ENCODE measurements at regions not wholly inside any gene's neighbourhood (a gene's known extent, or its start where the extent isn't known, plus 50 kb on each side); places are given as distances from the start of the nearest gene placed in this dataset.

- DNase-seq: no peak
- Histone ChIP-seq H3K4me3 (ENCODE audit: low read depth, low read length) (no peak overlapping the region), H3K36me3 (no peaks in the 10 kb centered on the region), H3K9me3 (no peaks in the 10 kb centered on the region), H3K4me1 (peaks cover 22% of the 10 kb centered on the region), H3K27me3 (no peaks in the 10 kb centered on the region)
- TF ChIP-seq CTCF (IDR thresholded peaks at IDR 0.05; ENCODE audit: low read depth, low read length): no peak
Measured at GRCh38 chr13:50712456-50712855, 131.0 kb downstream of the DLEU7 start.

GRCh38 chr13:50712881-50713280, 130.6 kb downstream of the DLEU7 start:
- no peaks in the 10 kb centered on the region for H3K36me3 ChIP-seq
- H3K27me3 ChIP-seq: no peaks in the 10 kb centered on the region
- DNase-seq: no peak
- H3K9me3 ChIP-seq: no peaks in the 10 kb centered on the region
- H3K4me3 ChIP-seq (ENCODE audit: low read depth, low read length): no peak overlapping the region
- no peak for TF ChIP-seq CTCF (IDR thresholded peaks at IDR 0.05; ENCODE audit: low read depth, low read length)
- H3K4me1 ChIP-seq: peaks cover 18% of the 10 kb centered on the region

GRCh38 chr13:50713523-50714248, 129.8 kb downstream of the DLEU7 start:
- Histone ChIP-seq H3K36me3 (no peaks in the 10 kb centered on the region), H3K27me3 (no peaks in the 10 kb centered on the region), H3K4me1 (peaks cover 10% of the 10 kb centered on the region), H3K9me3 (no peaks in the 10 kb centered on the region), H3K4me3 (ENCODE audit: low read depth, low read length) (no peak overlapping the region)
- no peak for DNase-seq
- no peak for TF ChIP-seq CTCF (IDR thresholded peaks at IDR 0.05; ENCODE audit: low read depth, low read length)

DNA sequence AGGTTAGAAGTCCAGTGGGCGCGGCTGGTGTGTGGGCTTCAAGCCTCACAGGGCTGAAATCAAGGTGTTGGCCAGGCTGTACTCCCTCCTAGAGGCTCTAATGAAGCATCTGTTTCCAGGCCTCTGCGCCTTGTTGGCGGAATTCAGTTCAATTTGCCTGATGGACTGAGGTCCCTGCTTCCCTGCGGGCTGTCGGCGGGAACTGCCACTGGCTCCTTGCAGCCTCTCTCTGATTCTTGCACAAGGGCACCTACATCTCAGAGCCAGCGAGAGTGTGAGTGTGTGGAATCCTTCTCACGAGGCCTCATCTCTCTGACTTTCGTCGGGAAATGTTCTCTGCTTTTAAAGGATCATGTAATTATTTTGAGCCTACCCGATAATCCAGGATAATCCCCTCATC, 128.6 kb downstream of the DLEU7 start:
- no peak for TF ChIP-seq CTCF (IDR thresholded peaks at IDR 0.05; ENCODE audit: low read depth, low read length)
- no peak overlapping the region for H3K4me3 ChIP-seq (ENCODE audit: low read depth, low read length)
- H3K27me3 ChIP-seq: no peaks in the 10 kb centered on the region
- H3K36me3 ChIP-seq: no peaks in the 10 kb centered on the region
- H3K9me3 ChIP-seq: no peaks in the 10 kb centered on the region
- H3K4me1 ChIP-seq: peaks cover 9% of the 10 kb centered on the region
- DNase-seq: no peak

DNA sequence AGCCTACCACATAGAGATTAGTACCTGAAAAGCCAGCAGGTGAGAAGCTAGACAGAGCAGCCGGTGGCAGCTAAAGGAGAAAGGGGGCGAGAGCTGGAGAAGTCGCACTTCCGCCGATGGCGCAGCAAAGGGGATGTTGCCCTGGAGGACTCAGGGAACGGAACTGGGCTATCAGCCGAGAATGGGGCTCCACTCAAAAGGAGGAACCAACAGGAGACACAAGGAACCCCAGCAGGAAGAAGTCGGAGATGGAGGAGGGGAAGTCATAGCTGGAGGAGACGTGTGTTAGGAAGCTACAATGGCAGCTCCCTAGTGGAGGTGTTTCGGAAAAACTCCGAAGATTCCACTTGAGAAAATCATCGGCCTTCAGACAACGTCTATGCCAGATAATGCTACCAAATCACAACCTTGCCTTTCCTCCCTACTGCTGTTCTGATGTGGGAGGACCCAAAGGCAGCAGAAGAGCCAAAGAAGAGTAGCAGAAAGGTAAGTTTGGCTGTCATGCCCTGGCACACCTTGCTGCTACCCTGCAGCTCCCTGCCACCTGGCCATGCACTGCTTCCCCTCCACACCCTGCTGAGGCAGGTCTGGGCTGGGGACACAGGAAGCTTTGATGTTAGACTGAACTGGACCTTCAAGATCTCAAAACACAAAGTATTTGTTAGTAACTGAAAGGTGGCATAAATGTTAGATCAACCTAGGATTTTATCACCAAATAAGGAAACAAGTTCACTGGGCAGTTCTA, 127.9 kb downstream of the DLEU7 start:
- DNase-seq: no peak
- no peak for TF ChIP-seq CTCF (IDR thresholded peaks at IDR 0.05; ENCODE audit: low read depth, low read length)
- no peak overlapping the region for H3K4me3 ChIP-seq (ENCODE audit: low read depth, low read length)
- peaks cover 9% of the 10 kb centered on the region for H3K4me1 ChIP-seq
- H3K9me3 ChIP-seq: no peaks in the 10 kb centered on the region
- no peaks in the 10 kb centered on the region for H3K27me3 ChIP-seq
- H3K36me3 ChIP-seq: no peaks in the 10 kb centered on the region
